Right cardiac atrium (tissue), 5 donors: ENCODE measurements at regions not wholly inside any gene's neighbourhood (a gene's known extent, or its start where the extent isn't known, plus 50 kb on each side); places are given as distances from the start of the nearest gene placed in this dataset.
"Not testable (repeated sequence)": the region's sequence is repeated elsewhere in the genome, so short reads cannot be mapped to it uniquely, and the experiment has no call there.

Experiments used
- ATAC-seq, 2 donors: fragments of 200-7000 bp; cut with Tn5 transposase; one replicate each; pipeline versions ENCODE4 v1.8.0 to v1.9.1; 2020; ENCODE audit warnings: moderate library complexity in 2 of 2, mild to moderate bottlenecking in 1 of 2
- DNase-seq, 3 donors: peaks; one replicate each; pipeline ENCODE4 v3.0.0-alpha.2; 2020
- H3K27ac ChIP-seq: one replicate; pipeline ENCODE4 v1.5.1; 2013; ENCODE audit warnings: mild to moderate bottlenecking, low read length, control low read depth, moderate library complexity
- H3K27me3 ChIP-seq: one replicate; pipeline ENCODE4 v1.6.1; 2013; ENCODE audit not compliant: control insufficient read depth, insufficient read depth
- H3K4me1 ChIP-seq: one replicate; pipeline ENCODE4 v1.6.1; 2013; ENCODE audit warnings: low read length; ENCODE audit not compliant: control insufficient read depth, insufficient read depth
- H3K4me3 ChIP-seq: one replicate; pipeline ENCODE4 v1.5.1; 2013; ENCODE audit warnings: low read length, control low read depth
- H3K9me3 ChIP-seq: one replicate; pipeline ENCODE4 v1.6.1; 2013; ENCODE audit warnings: low read length; ENCODE audit not compliant: control insufficient read depth
- WGBS: extraction: QIAGEN DNeasy Blood & Tissue Kit; methylation state at CpG from one replicate; pipeline ENCODE4 v1.1.7; 2013; 5-methylcytosine and 5-hydroxymethylcytosine counted together
- intact Hi-C, 4 donors: fragments of 100-400 bp; cut with DNase I; formaldehyde crosslinking; loops; one replicate each; pipeline versions ENCODE4 v1.11.0 to v1.14.0; 2022 to 2023
- donor health status: healthy with polysubstance abuse.
- donor health status: DM: no; HTN: yes; CAD: no.
- donor health status: DM: no; HTN: no; CAD: no.
- donor health status: DM: no; HTN: yes; CAD: no; lungs with severe emphysema.
- donor health status: DM: yes; HTN: yes; CAD: no.

GRCh38 chr2:76008001-76008702, 297.4 kb upstream of the GCFC2 start:
- Histone ChIP-seq H3K4me1 (no peaks in the 10 kb centered on the region), H3K27me3 (no peaks in the 10 kb centered on the region), H3K9me3 (no peaks in the 10 kb centered on the region), H3K27ac (no peak overlapping the region), H3K4me3 (no peak overlapping the region)
- ATAC-seq (no peak), DNase-seq (no peak)
- WGBS: 59% methylated on average over 7 of the region's 7 CpGs
- intact Hi-C loops: no loop called here

GRCh38 chr2:76000425-76000824, 289.7 kb upstream of the GCFC2 start:
- Histone ChIP-seq H3K4me1 (no peaks in the 10 kb centered on the region), H3K27ac (no peak overlapping the region), H3K9me3 (no peaks in the 10 kb centered on the region), H3K4me3 (no peak overlapping the region), H3K27me3 (no peaks in the 10 kb centered on the region)
- DNase-seq (no peak), ATAC-seq (no peak)
- intact Hi-C loops: no loop called here
- 65% methylated on average over 2 of the region's 2 CpGs for WGBS

GRCh38 chr2:75998451-75998850, 287.7 kb upstream of the GCFC2 start:
- H3K4me3 ChIP-seq: no peak overlapping the region
- H3K27me3 ChIP-seq: no peaks in the 10 kb centered on the region
- 82% methylated on average over 2 of the region's 2 CpGs for WGBS
- ATAC-seq (no peak), DNase-seq (no peak)
- H3K4me1 ChIP-seq: no peaks in the 10 kb centered on the region
- no peak overlapping the region for H3K27ac ChIP-seq
- intact Hi-C loops: no loop called here
- H3K9me3 ChIP-seq: no peaks in the 10 kb centered on the region

GRCh38 chr2:75994759-75995158, 284.0 kb upstream of the GCFC2 start:
- Histone ChIP-seq H3K4me1 (no peaks in the 10 kb centered on the region), H3K9me3 (no peaks in the 10 kb centered on the region), H3K27ac (no peak overlapping the region), H3K4me3 (no peak overlapping the region), H3K27me3 (no peaks in the 10 kb centered on the region)
- no peak for ATAC-seq
- WGBS: 63% methylated on average over 4 of the region's 4 CpGs
- DNase-seq: no peak
- intact Hi-C loops: no loop called here

GRCh38 chr2:75988622-75989021, 277.9 kb upstream of the GCFC2 start:
- H3K27ac ChIP-seq, ATAC-seq, DNase-seq, H3K9me3 ChIP-seq, intact Hi-C loops, H3K4me1 ChIP-seq, H3K27me3 ChIP-seq, H3K4me3 ChIP-seq: not testable (repeated sequence)
- WGBS: 72% methylated on average over 5 of the region's 5 CpGs

- no peak for DNase-seq
- Histone ChIP-seq H3K4me1 (no peaks in the 10 kb centered on the region), H3K27me3 (no peaks in the 10 kb centered on the region), H3K9me3 (no peaks in the 10 kb centered on the region), H3K27ac (no peak overlapping the region), H3K4me3 (no peak overlapping the region)
- WGBS: 60% methylated on average over 4 of the region's 4 CpGs
- no peak for ATAC-seq
- intact Hi-C loops: no loop called here
Measured at GRCh38 chr2:75986617-75987016, 275.9 kb upstream of the GCFC2 start.

GRCh38 chr2:75982719-75983118, 272.0 kb upstream of the GCFC2 start:
- DNase-seq (no peak), ATAC-seq (no peak)
- Histone ChIP-seq H3K27ac (no peak overlapping the region), H3K9me3 (no peaks in the 10 kb centered on the region), H3K27me3 (no peaks in the 10 kb centered on the region), H3K4me1 (no peaks in the 10 kb centered on the region), H3K4me3 (no peak overlapping the region)
- intact Hi-C loops: no loop called here
- WGBS: 58% methylated on average over 2 of the region's 2 CpGs

GRCh38 chr2:75964646-75965045, 253.9 kb upstream of the GCFC2 start:
- Histone ChIP-seq H3K9me3 (no peaks in the 10 kb centered on the region), H3K4me1 (no peaks in the 10 kb centered on the region), H3K27ac (no peak overlapping the region), H3K27me3 (no peaks in the 10 kb centered on the region), H3K4me3 (no peak overlapping the region)
- DNase-seq (no peak), ATAC-seq (no peak)
- intact Hi-C loops: no loop called here
- 66% methylated on average over 2 of the region's 2 CpGs for WGBS

- H3K27me3 ChIP-seq: no peaks in the 10 kb centered on the region
- H3K9me3 ChIP-seq: no peaks in the 10 kb centered on the region
- H3K27ac ChIP-seq: no peak overlapping the region
- no peak overlapping the region for H3K4me3 ChIP-seq
- H3K4me1 ChIP-seq: no peaks in the 10 kb centered on the region
- DNase-seq: no peak
- no peak for ATAC-seq
- 59% methylated on average over 3 of the region's 3 CpGs for WGBS
- intact Hi-C loops: no loop called here
Measured at GRCh38 chr2:75960472-75961009, 249.8 kb upstream of the GCFC2 start.

GRCh38 chr2:75959724-75960471, 249.2 kb upstream of the GCFC2 start:
- no peak overlapping the region for H3K4me3 ChIP-seq
- H3K9me3 ChIP-seq: no peaks in the 10 kb centered on the region
- DNase-seq: no peak
- intact Hi-C loops: no loop called here
- H3K4me1 ChIP-seq: no peaks in the 10 kb centered on the region
- no peak overlapping the region for H3K27ac ChIP-seq
- WGBS: 63% methylated on average over 4 of the region's 4 CpGs
- H3K27me3 ChIP-seq: no peaks in the 10 kb centered on the region
- ATAC-seq: no peak

- no peaks in the 10 kb centered on the region for H3K9me3 ChIP-seq
- intact Hi-C loops: no loop called here
- no peak overlapping the region for H3K27ac ChIP-seq
- no peak for ATAC-seq
- no peaks in the 10 kb centered on the region for H3K27me3 ChIP-seq
- H3K4me1 ChIP-seq: no peaks in the 10 kb centered on the region
- no peak overlapping the region for H3K4me3 ChIP-seq
- no peak for DNase-seq
Measured at GRCh38 chr2:75954761-75955160, 244.0 kb upstream of the GCFC2 start.
